ENCODE measurements at regions not wholly inside any gene's neighbourhood (a gene's known extent, or its start where the extent isn't known, plus 50 kb on each side); places are given as distances from the start of the nearest gene placed in this dataset.

GRCh38 chr18:57900906-57901435 is 97.9 kb upstream of the ATP8B1 start:
- H3K4me1 ChIP-seq (ENCODE audit: control insufficient read depth in 2 of 2, insufficient read depth in 1 of 2, low read depth in 1 of 2, low read length in 2 of 2): no peaks in the 10 kb centered on the region
- no peak overlapping the region for H3K4me3 ChIP-seq (ENCODE audit: low read length in 2 of 2)
- H3K9me3 ChIP-seq (replicated peaks in 1 of 2; ENCODE audit: control insufficient read depth in 2 of 2, insufficient read depth in 1 of 2, low read depth in 1 of 2, low read length in 2 of 2): no peaks in the 10 kb centered on the region
- no peak overlapping the region for H2BK120ac ChIP-seq (ENCODE audit: low read depth, low read length)
- no peak overlapping the region for H3K9ac ChIP-seq (ENCODE audit: low read depth, low read length, poor library complexity)
- no peak overlapping the region for H4K8ac ChIP-seq (ENCODE audit: low read depth, low read length)
- H3K18ac ChIP-seq (ENCODE audit: low read length): no peak overlapping the region
- H3K23ac ChIP-seq (ENCODE audit: low read depth, low read length, poor library complexity): no peak overlapping the region
- DNase-seq (ENCODE audit: low spot score): no peak
- no peaks in the 10 kb centered on the region for H3K36me3 ChIP-seq (replicated peaks in 1 of 2; ENCODE audit: control insufficient read depth in 2 of 2, insufficient read depth in 2 of 2, low read length in 2 of 2)
- H2BK12ac ChIP-seq (ENCODE audit: low read length): no peak overlapping the region
- no CpG with 5 or more reads among the region's 3 CpGs for WGBS, 2 donors (ENCODE audit: extremely low coverage in 2 of 2, insufficient read length in 2 of 2, insufficient replicate concordance in 1 of 2)
- peaks cover 0 to 7% (median 0%) of the 10 kb centered on the region in 3 experiments for H3K27me3 ChIP-seq (ENCODE audit: control insufficient read depth in 3 of 3, insufficient read depth in 3 of 3, low read depth in 1 of 3, low read length in 3 of 3)
- no peak overlapping the region for H2AFZ ChIP-seq (ENCODE audit: low read length)
- no peaks in the 10 kb centered on the region for H3K79me1 ChIP-seq (ENCODE audit: low read depth, low read length)
- H3K4me2 ChIP-seq (ENCODE audit: insufficient read depth, low read length, poor library complexity, severe bottlenecking): no peak overlapping the region
- H2BK5ac ChIP-seq (ENCODE audit: low read length): no peak overlapping the region
- no peak overlapping the region for H2BK15ac ChIP-seq (ENCODE audit: low read length)
- H4K91ac ChIP-seq (ENCODE audit: low read depth, low read length, poor library complexity): no peak overlapping the region
- H3K4ac ChIP-seq (ENCODE audit: low read length): no peak overlapping the region
- no peak overlapping the region for H3K27ac ChIP-seq (replicated peaks; ENCODE audit: low read length)
- H3K14ac ChIP-seq (ENCODE audit: low read length): no peak overlapping the region
- no peak overlapping the region for H2AK5ac ChIP-seq (ENCODE audit: low read depth, low read length)

- Histone ChIP-seq H3K27ac (replicated peaks; ENCODE audit: low read length) (no peak overlapping the region), H3K4ac (ENCODE audit: low read length) (no peak overlapping the region), H3K36me3 (replicated peaks in 1 of 2; ENCODE audit: control insufficient read depth in 2 of 2, insufficient read depth in 2 of 2, low read length in 2 of 2) (no peaks in the 10 kb centered on the region), H3K14ac (ENCODE audit: low read length) (no peak overlapping the region), H3K9me3 (replicated peaks in 1 of 2; ENCODE audit: control insufficient read depth in 2 of 2, insufficient read depth in 1 of 2, low read depth in 1 of 2, low read length in 2 of 2) (no peaks in the 10 kb centered on the region), H2AK5ac (ENCODE audit: low read depth, low read length) (no peak overlapping the region), H2BK5ac (ENCODE audit: low read length) (no peak overlapping the region), H3K79me1 (ENCODE audit: low read depth, low read length) (no peaks in the 10 kb centered on the region), H2BK120ac (ENCODE audit: low read depth, low read length) (no peak overlapping the region), H4K91ac (ENCODE audit: low read depth, low read length, poor library complexity) (no peak overlapping the region), H3K4me1 (ENCODE audit: control insufficient read depth in 2 of 2, insufficient read depth in 1 of 2, low read depth in 1 of 2, low read length in 2 of 2) (no peaks in the 10 kb centered on the region), H3K23ac (ENCODE audit: low read depth, low read length, poor library complexity) (no peak overlapping the region), H3K18ac (ENCODE audit: low read length) (no peak overlapping the region), H2AFZ (ENCODE audit: low read length) (no peak overlapping the region), H3K9ac (ENCODE audit: low read depth, low read length, poor library complexity) (no peak overlapping the region), H3K4me2 (ENCODE audit: insufficient read depth, low read length, poor library complexity, severe bottlenecking) (no peak overlapping the region), H2BK12ac (ENCODE audit: low read length) (no peak overlapping the region), H3K27me3 (ENCODE audit: control insufficient read depth in 3 of 3, insufficient read depth in 3 of 3, low read depth in 1 of 3, low read length in 3 of 3) (peaks cover 0 to 7% (median 0%) of the 10 kb centered on the region in 3 experiments), H3K4me3 (ENCODE audit: low read length in 2 of 2) (no peak overlapping the region), H2BK15ac (ENCODE audit: low read length) (no peak overlapping the region), H4K8ac (ENCODE audit: low read depth, low read length) (no peak overlapping the region)
- DNase-seq (ENCODE audit: low spot score): no peak
- no CpG with 5 or more reads among the region's 4 CpGs for WGBS, 2 donors (ENCODE audit: extremely low coverage in 2 of 2, insufficient read length in 2 of 2, insufficient replicate concordance in 1 of 2)
These were observed 95.5 kb upstream of the ATP8B1 start for GRCh38 chr18:57898506-57899124.

- Histone ChIP-seq H3K27me3 (ENCODE audit: control insufficient read depth in 3 of 3, insufficient read depth in 3 of 3, low read depth in 1 of 3, low read length in 3 of 3) (peaks cover 0 to 5% (median 0%) of the 10 kb centered on the region in 3 experiments), H3K4me3 (ENCODE audit: low read length in 2 of 2) (no peak overlapping the region), H4K91ac (ENCODE audit: low read depth, low read length, poor library complexity) (no peak overlapping the region), H3K23ac (ENCODE audit: low read depth, low read length, poor library complexity) (no peak overlapping the region), H3K79me1 (ENCODE audit: low read depth, low read length) (no peaks in the 10 kb centered on the region), H2BK15ac (ENCODE audit: low read length) (no peak overlapping the region), H4K8ac (ENCODE audit: low read depth, low read length) (no peak overlapping the region), H2BK5ac (ENCODE audit: low read length) (no peak overlapping the region), H3K36me3 (replicated peaks in 1 of 2; ENCODE audit: control insufficient read depth in 2 of 2, insufficient read depth in 2 of 2, low read length in 2 of 2) (no peaks in the 10 kb centered on the region), H3K4me2 (ENCODE audit: insufficient read depth, low read length, poor library complexity, severe bottlenecking) (no peak overlapping the region), H2BK120ac (ENCODE audit: low read depth, low read length) (no peak overlapping the region), H3K4me1 (ENCODE audit: control insufficient read depth in 2 of 2, insufficient read depth in 1 of 2, low read depth in 1 of 2, low read length in 2 of 2) (no peaks in the 10 kb centered on the region), H3K9me3 (replicated peaks in 1 of 2; ENCODE audit: control insufficient read depth in 2 of 2, insufficient read depth in 1 of 2, low read depth in 1 of 2, low read length in 2 of 2) (no peaks in the 10 kb centered on the region), H3K18ac (ENCODE audit: low read length) (no peak overlapping the region), H3K4ac (ENCODE audit: low read length) (no peak overlapping the region), H3K9ac (ENCODE audit: low read depth, low read length, poor library complexity) (no peak overlapping the region), H2BK12ac (ENCODE audit: low read length) (no peak overlapping the region), H3K27ac (replicated peaks; ENCODE audit: low read length) (no peak overlapping the region), H3K14ac (ENCODE audit: low read length) (no peak overlapping the region), H2AFZ (ENCODE audit: low read length) (no peak overlapping the region), H2AK5ac (ENCODE audit: low read depth, low read length) (no peak overlapping the region)
- DNase-seq (ENCODE audit: low spot score): no peak
- WGBS, 2 donors (ENCODE audit: extremely low coverage in 2 of 2, insufficient read length in 2 of 2, insufficient replicate concordance in 1 of 2): no CpG with 5 or more reads among the region's 9 CpGs
These were observed 92.1 kb upstream of the ATP8B1 start for GRCh38 chr18:57895182-57895581.

GRCh38 chr18:57891707-57892391 is 88.7 kb upstream of the ATP8B1 start:
- H3K4me3 ChIP-seq (ENCODE audit: low read length in 2 of 2): no peak overlapping the region
- no peaks in the 10 kb centered on the region for H3K4me1 ChIP-seq (ENCODE audit: control insufficient read depth in 2 of 2, insufficient read depth in 1 of 2, low read depth in 1 of 2, low read length in 2 of 2)
- H2AK5ac ChIP-seq (ENCODE audit: low read depth, low read length): no peak overlapping the region
- H4K8ac ChIP-seq (ENCODE audit: low read depth, low read length): no peak overlapping the region
- no peak overlapping the region for H2BK5ac ChIP-seq (ENCODE audit: low read length)
- WGBS, 2 donors (ENCODE audit: extremely low coverage in 2 of 2, insufficient read length in 2 of 2, insufficient replicate concordance in 1 of 2): no CpG with 5 or more reads among the region's 2 CpGs
- no peak overlapping the region for H3K14ac ChIP-seq (ENCODE audit: low read length)
- H3K4me2 ChIP-seq (ENCODE audit: insufficient read depth, low read length, poor library complexity, severe bottlenecking): no peak overlapping the region
- H3K27ac ChIP-seq (replicated peaks; ENCODE audit: low read length): no peak overlapping the region
- no peak overlapping the region for H2BK15ac ChIP-seq (ENCODE audit: low read length)
- no peaks in the 10 kb centered on the region for H3K79me1 ChIP-seq (ENCODE audit: low read depth, low read length)
- H3K9me3 ChIP-seq (replicated peaks in 1 of 2; ENCODE audit: control insufficient read depth in 2 of 2, insufficient read depth in 1 of 2, low read depth in 1 of 2, low read length in 2 of 2): peaks cover 0 to 2% of the 10 kb centered on the region in 2 donors
- H3K18ac ChIP-seq (ENCODE audit: low read length): no peak overlapping the region
- H4K91ac ChIP-seq (ENCODE audit: low read depth, low read length, poor library complexity): no peak overlapping the region
- H2AFZ ChIP-seq (ENCODE audit: low read length): no peak overlapping the region
- H3K4ac ChIP-seq (ENCODE audit: low read length): no peak overlapping the region
- H3K23ac ChIP-seq (ENCODE audit: low read depth, low read length, poor library complexity): no peak overlapping the region
- H3K9ac ChIP-seq (ENCODE audit: low read depth, low read length, poor library complexity): no peak overlapping the region
- no peak overlapping the region for H2BK120ac ChIP-seq (ENCODE audit: low read depth, low read length)
- H3K27me3 ChIP-seq (ENCODE audit: control insufficient read depth in 3 of 3, insufficient read depth in 3 of 3, low read depth in 1 of 3, low read length in 3 of 3): no peaks in the 10 kb centered on the region
- no peak overlapping the region for H2BK12ac ChIP-seq (ENCODE audit: low read length)
- no peak for DNase-seq (ENCODE audit: low spot score)
- no peaks in the 10 kb centered on the region for H3K36me3 ChIP-seq (replicated peaks in 1 of 2; ENCODE audit: control insufficient read depth in 2 of 2, insufficient read depth in 2 of 2, low read length in 2 of 2)
